MM.1S (cell line): ENCODE measurements at regions not wholly inside any gene's neighbourhood (a gene's known extent, or its start where the extent isn't known, plus 50 kb on each side); places are given as distances from the start of the nearest gene placed in this dataset.

Source experiments
- DNase-seq: peaks from one replicate; pipeline ENCODE4 v3.0.0-alpha.2; 2015
- H2AFZ ChIP-seq: fragments of 300-600 bp; sonication (generic); 2 replicates; pipeline ENCODE4 v1.6.0; 2016; ENCODE audit warnings: antibody characterized with exemption, low read length
- H3F3A ChIP-seq: fragments of 300-600 bp; sonication (generic); 2 replicates; pipeline ENCODE4 v1.6.1; 2016; ENCODE audit warnings: mild to moderate bottlenecking, antibody characterized with exemption, low read length, moderate library complexity, mixed read lengths; ENCODE audit not compliant: insufficient read depth
- H3K27ac ChIP-seq: fragments of 300-600 bp; sonication (generic); 2 replicates; pipeline ENCODE4 v1.5.1; 2016; ENCODE audit warnings: mild to moderate bottlenecking, low read length
- H3K27me3 ChIP-seq: fragments of 300-600 bp; sonication (generic); replicated peaks from 2 replicates; pipeline ENCODE4 v1.6.0; 2016; ENCODE audit warnings: low read length; ENCODE audit not compliant: insufficient read depth
- H3K36me3 ChIP-seq: fragments of 300-600 bp; sonication (generic); replicated peaks from 2 replicates; pipeline ENCODE4 v1.6.1; 2016; ENCODE audit warnings: mild to moderate bottlenecking, low read length, mixed read lengths; ENCODE audit not compliant: insufficient read depth
- H3K4me1 ChIP-seq: fragments of 300-600 bp; sonication (generic); 2 replicates; pipeline ENCODE4 v1.6.1; 2016; ENCODE audit warnings: low read length, mixed read lengths
- H3K4me2 ChIP-seq: fragments of 300-600 bp; sonication (generic); 2 replicates; pipeline ENCODE4 v1.6.0; 2016; ENCODE audit warnings: low read depth, low read length
- H3K4me3 ChIP-seq: fragments of 300-600 bp; sonication (generic); 2 replicates; pipeline ENCODE4 v1.5.1; 2016; ENCODE audit warnings: low read length, mixed read lengths
- H3K79me2 ChIP-seq: fragments of 300-600 bp; sonication (generic); 2 replicates; pipeline ENCODE4 v1.6.1; 2016; ENCODE audit warnings: mixed run types, low read length, mixed read lengths
- H3K9ac ChIP-seq: fragments of 300-600 bp; sonication (generic); 2 replicates; pipeline ENCODE4 v1.6.1; 2016; ENCODE audit warnings: low read length, mixed read lengths
- H3K9me2 ChIP-seq: fragments of 300-600 bp; sonication (generic); replicated peaks from 2 replicates; pipeline ENCODE4 v1.6.1; 2016; ENCODE audit warnings: mild to moderate bottlenecking, low read length, mixed read lengths; ENCODE audit not compliant: insufficient read depth
- H3K9me3 ChIP-seq: fragments of 300-600 bp; sonication (generic); replicated peaks from 2 replicates; pipeline ENCODE4 v1.6.1; 2016; ENCODE audit warnings: mild to moderate bottlenecking, low read length, mixed read lengths; ENCODE audit not compliant: insufficient read depth
- H4K20me1 ChIP-seq: fragments of 300-600 bp; sonication (generic); 2 replicates; pipeline ENCODE4 v1.6.1; 2016; ENCODE audit warnings: mild to moderate bottlenecking, low read length, moderate library complexity, mixed read lengths; ENCODE audit not compliant: insufficient read depth
- CTCF ChIP-seq: fragments of 300-600 bp; sonication (generic); IDR thresholded peaks from 2 replicates; pipeline ENCODE4 v1.5.1; 2016; ENCODE audit warnings: antibody characterized with exemption, low read length, mixed read lengths
- EZH2 ChIP-seq: fragments of 300-600 bp; sonication (generic); optimal IDR thresholded peaks from 2 replicates; pipeline ENCODE3; 2017; ENCODE audit warnings: low read depth, mild to moderate bottlenecking, antibody characterized with exemption, low read length, mixed read lengths
- EZH2phosphoT487 ChIP-seq: fragments of 300-600 bp; sonication (generic); IDR thresholded peaks from 2 replicates; pipeline ENCODE4 v1.6.1; 2018; ENCODE audit warnings: antibody characterized with exemption, low read length

GRCh38 chr2:149920389-149920788, 332.8 kb upstream of the MMADHC start:
- no peak overlapping the region for H3K4me2 ChIP-seq
- H3F3A ChIP-seq: no peaks in the 10 kb centered on the region
- no peak for DNase-seq
- H3K9ac ChIP-seq: no peak overlapping the region
- no peaks in the 10 kb centered on the region for H3K9me2 ChIP-seq
- H3K79me2 ChIP-seq: no peaks in the 10 kb centered on the region
- H3K27ac ChIP-seq: no peak overlapping the region
- H4K20me1 ChIP-seq: no peaks in the 10 kb centered on the region
- no peaks in the 10 kb centered on the region for H3K4me1 ChIP-seq
- no peaks in the 10 kb centered on the region for H3K27me3 ChIP-seq
- no peak for TF ChIP-seq CTCF
- TF ChIP-seq EZH2phosphoT487: no peak
- no peak for TF ChIP-seq EZH2
- H3K9me3 ChIP-seq: no peaks in the 10 kb centered on the region
- H3K36me3 ChIP-seq: no peaks in the 10 kb centered on the region
- H3K4me3 ChIP-seq: no peak overlapping the region
- no peak overlapping the region for H2AFZ ChIP-seq

- no peak overlapping the region for H3K4me2 ChIP-seq
- no peaks in the 10 kb centered on the region for H3F3A ChIP-seq
- no peak overlapping the region for H2AFZ ChIP-seq
- H3K27me3 ChIP-seq: no peaks in the 10 kb centered on the region
- no peaks in the 10 kb centered on the region for H3K9me3 ChIP-seq
- H3K4me1 ChIP-seq: no peaks in the 10 kb centered on the region
- TF ChIP-seq EZH2 (no peak), CTCF (no peak)
- no peak overlapping the region for H3K27ac ChIP-seq
- H3K36me3 ChIP-seq: no peaks in the 10 kb centered on the region
- H4K20me1 ChIP-seq: no peaks in the 10 kb centered on the region
- H3K9me2 ChIP-seq: no peaks in the 10 kb centered on the region
- no peak overlapping the region for H3K9ac ChIP-seq
- no peak for DNase-seq
- no peak overlapping the region for H3K4me3 ChIP-seq
- H3K79me2 ChIP-seq: no peaks in the 10 kb centered on the region
Measured at GRCh38 chr2:149915151-149915550, 327.6 kb upstream of the MMADHC start.

- no peak for DNase-seq
- no peaks in the 10 kb centered on the region for H3K9me3 ChIP-seq
- H3F3A ChIP-seq: no peaks in the 10 kb centered on the region
- no peak overlapping the region for H3K27ac ChIP-seq
- H3K9ac ChIP-seq: no peak overlapping the region
- H3K4me1 ChIP-seq: no peaks in the 10 kb centered on the region
- no peaks in the 10 kb centered on the region for H3K36me3 ChIP-seq
- no peak overlapping the region for H2AFZ ChIP-seq
- no peaks in the 10 kb centered on the region for H4K20me1 ChIP-seq
- H3K4me2 ChIP-seq: no peak overlapping the region
- no peaks in the 10 kb centered on the region for H3K79me2 ChIP-seq
- H3K4me3 ChIP-seq: no peak overlapping the region
- H3K9me2 ChIP-seq: no peaks in the 10 kb centered on the region
- no peak for TF ChIP-seq EZH2
- no peak for TF ChIP-seq CTCF
- TF ChIP-seq EZH2phosphoT487: no peak
- no peaks in the 10 kb centered on the region for H3K27me3 ChIP-seq
Measured at GRCh38 chr2:149908726-149909683, 321.4 kb upstream of the MMADHC start.
